ENCODE measurements at regions not wholly inside any gene's neighbourhood (a gene's known extent, or its start where the extent isn't known, plus 50 kb on each side); places are given as distances from the start of the nearest gene placed in this dataset.

DNA sequence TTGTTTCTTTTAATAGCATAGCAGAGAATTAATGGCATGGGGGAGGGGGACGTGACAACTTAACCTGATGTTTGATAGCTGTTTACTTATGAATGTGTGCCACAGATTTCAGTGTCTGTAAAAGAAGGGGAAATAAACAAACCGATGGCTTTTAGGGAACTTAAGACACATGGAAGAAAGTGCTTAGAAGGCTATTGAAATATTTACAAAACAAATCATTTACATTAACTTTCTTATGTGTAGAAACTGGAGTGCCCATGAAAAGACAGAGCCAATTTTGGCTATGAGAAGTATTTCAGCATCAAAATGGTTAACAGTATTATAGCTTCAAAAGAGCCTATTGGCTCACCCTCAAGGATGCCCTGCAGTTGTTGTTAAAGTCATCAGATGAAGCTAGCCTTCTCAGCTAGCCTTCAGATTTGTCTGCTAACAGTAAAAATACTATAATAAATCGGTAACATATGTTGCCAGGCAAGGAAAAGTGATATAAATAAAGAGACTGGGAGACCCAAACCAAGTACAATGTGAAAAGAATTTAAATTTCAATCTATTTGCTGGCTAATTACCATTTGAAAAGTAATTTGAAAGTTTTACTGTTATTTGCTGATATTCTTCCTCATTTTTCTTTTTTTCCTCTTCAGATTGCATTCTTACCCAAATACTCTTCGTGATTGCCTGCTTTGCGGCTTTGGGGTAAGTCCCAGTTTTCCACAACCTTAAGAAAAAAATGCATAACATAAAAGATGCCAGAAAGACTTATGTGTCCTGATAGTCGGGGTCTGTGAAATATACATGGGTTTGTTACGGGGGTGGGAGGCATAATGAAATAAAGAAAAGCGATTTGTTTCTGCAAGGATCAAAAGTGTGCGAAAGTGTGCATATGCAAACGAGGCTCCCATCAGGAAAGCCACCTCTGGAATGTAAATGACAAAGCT lies 256.4 kb downstream of the MEIS1 start:
- DNase-seq (ENCODE audit: low spot score) = no peak

DNA sequence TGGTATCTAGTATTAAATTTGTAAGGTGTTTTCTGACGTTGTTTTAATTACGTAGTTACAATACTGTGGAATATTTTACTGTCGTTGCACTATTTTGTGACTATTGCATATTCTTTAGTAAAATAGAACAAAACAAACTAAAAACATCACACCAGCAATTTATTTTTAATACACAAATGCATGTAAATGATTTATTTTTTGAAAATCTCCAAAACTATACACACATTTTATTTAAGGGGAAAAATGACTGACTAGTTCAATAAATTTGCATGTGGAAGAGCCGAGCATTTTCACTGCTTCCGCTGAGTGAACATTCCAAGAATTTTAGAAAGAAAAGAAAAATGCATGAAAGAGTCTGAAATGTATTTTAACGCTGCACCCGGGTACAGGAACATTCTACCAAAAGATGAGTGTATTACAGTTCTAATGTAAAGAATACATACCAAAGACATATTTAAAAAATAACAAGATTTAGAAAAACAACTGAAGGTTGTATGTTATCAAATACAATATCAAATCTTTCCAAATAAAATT lies 257.7 kb downstream of the MEIS1 start:
- no peak for DNase-seq (ENCODE audit: low spot score)

DNA sequence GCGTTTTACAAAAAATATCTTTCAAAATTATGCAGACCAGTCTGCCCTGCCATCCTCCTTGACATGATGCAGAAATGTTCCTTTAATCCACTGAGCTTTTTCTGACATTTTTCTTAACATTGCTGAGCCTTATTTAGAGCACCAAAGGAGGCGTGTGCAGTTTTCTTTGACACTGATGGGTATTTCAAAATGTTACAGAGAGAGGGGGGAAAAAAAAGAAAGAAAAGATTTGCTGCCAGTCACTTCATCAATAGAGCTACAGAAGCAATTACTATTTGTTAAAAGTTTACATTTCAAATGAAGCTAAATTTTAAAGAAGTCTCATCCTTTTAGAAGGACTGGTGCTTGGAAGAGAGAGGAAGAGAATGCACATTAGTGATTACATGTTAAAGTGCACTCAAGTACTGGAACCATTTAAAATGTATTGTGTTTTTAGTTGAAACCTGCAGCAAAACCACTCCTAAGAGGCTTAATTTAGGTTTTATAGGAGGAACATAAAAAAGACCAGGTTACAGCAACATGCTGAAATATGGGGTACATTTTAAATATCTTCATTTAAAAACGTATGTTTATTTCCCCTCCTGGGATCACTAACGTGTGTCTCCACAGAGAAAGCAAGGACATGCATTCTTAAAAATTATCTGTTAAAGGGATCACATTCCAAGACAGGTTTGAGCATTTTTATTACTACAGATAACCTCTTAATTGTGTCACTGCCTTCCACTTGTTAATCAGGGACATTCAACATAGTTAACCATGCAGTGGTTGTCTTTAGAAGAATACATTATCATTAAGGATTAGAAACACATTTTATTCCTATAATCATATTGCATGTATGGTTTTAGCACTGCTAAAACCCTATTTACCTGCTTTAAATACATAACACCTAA lies 258.4 kb downstream of the MEIS1 start:
- DNase-seq (ENCODE audit: low spot score) = no peak

DNA sequence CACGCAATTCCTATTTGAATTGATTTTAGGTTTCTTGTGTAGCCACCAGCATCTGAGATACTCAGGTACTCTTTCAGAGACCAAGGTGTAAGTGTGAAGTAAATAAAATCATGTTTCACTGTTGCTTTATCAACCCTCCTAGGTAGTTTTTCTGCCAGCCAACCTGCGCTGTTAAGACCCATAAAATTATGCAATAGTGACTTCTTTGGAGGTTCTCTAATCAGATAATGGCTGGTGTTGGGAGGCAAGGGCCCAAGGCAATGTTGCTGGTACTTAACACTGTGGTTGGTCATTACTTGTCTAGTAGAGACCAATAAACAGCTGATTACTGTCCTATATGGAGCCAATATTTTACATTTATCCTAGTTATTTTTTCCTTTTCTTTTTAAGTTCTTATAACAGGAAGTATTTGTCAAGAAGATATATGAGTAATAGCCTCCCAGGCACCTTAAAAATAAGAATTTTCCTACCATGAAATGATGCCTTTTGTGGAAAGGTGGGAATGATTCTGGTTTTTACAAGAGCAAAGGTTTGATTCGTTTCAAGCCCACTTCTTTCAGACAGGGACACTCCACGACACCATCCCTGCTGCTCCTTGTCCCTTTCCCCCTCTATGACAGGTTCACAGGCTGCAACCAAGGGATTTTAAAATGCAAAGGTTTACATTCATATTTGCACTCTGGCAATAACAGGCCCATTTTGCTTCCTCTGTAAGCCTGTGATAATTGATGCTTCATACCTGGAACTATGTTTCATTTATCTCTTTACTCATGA lies 259.3 kb downstream of the MEIS1 start:
- DNase-seq (ENCODE audit: low spot score) = no peak

DNA sequence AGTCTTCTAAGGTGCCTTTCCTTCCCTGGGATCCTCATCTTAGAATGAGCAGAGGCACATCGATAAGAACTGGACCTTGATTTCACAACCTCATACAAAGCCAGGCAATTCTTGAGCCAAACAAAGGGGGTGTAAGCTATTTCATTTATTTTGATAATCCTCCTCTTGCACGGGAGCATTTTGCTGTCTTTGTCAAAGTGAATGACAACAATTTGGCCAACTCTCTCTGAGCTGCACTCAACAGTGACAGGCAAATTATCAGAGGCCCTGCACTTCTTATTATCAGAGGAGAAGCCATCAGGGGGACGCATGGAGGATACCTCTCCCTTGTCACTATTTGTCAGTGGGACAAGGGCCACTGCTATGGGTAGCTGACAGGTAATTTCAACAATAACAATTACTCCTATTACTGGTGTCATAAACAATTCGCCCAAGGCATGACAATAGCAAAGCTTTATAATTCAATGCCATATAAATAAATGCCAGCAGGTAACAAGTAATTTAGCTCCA lies 260.4 kb downstream of the MEIS1 start:
- no peak for DNase-seq (ENCODE audit: low spot score)

DNA sequence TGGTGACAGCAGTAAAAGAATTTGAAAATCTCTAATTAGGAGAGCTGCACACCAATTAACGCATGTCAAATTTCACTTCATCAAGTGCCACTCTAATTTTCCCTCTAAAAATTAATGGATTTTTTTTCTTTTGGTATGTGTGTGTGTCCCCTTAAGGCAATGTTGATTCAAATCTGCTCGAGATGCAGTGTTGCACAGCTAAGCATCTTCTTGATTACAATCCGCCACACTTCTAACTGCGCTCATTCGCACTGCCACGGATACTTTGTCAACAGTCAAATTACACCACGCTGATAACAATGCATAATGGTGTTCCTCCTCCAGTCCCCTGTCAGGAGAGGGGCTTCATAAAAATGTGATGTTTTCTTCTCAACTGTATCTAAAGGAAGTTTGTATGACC lies 261.4 kb downstream of the MEIS1 start:
- no peak for DNase-seq (ENCODE audit: low spot score)

DNA sequence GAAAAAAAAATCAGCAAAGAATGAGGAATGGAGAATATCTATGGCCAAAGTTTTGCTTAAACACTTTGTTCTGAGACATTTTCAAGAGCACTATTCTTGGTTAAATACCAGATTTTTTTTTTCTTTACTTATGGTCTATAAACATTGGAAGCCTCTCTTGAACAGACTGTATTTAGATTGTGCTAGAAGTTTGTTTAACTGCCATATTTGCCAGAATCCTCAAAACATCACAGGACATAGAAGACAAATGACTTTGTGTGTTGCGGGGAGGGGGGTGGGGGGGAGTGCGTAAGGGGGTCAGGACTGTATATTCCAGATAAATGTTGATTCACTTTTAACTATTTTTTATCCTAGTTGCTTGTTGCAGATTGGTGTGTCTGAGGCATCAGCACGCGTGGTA lies 262.0 kb downstream of the MEIS1 start:
- no peak for DNase-seq (ENCODE audit: low spot score)

DNA sequence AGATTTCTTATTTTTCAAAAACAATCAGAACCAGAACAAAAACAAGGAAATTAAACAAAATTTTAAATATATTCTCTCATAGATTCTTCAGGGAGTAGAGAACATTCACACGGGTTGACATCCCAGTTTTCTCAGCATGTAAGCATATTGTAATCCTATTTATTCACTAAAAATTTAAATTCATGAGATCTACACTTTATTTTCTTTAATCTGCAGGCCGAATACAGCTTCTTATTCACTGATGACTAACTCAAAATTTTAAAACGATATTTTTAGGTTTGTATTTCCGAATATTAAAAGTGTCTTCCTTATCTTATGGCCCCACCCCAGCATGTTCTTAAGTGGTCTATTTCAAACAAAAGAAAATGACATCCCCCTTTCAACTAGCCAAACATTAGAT lies 262.4 kb downstream of the MEIS1 start:
- no peak for DNase-seq (ENCODE audit: low spot score)

DNA sequence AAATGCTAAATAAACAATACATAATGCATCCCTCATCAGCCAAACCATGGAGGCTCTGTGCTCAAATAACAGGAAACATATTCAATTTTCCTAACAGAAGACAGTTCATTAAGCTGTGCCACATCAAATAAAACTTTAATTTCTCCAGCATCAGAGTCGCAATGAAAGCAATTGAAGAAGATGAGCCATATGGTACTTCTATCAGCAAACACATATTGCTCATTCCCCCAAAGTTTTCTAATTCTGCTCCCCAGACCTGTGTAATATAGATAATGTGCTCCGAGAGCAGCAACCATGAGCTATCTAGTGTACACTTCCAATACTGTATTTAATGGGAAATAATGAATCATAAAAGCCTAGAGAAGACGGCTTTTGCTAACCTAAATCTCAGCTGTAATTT lies 263.2 kb downstream of the MEIS1 start:
- no peak for DNase-seq (ENCODE audit: low spot score)

DNA sequence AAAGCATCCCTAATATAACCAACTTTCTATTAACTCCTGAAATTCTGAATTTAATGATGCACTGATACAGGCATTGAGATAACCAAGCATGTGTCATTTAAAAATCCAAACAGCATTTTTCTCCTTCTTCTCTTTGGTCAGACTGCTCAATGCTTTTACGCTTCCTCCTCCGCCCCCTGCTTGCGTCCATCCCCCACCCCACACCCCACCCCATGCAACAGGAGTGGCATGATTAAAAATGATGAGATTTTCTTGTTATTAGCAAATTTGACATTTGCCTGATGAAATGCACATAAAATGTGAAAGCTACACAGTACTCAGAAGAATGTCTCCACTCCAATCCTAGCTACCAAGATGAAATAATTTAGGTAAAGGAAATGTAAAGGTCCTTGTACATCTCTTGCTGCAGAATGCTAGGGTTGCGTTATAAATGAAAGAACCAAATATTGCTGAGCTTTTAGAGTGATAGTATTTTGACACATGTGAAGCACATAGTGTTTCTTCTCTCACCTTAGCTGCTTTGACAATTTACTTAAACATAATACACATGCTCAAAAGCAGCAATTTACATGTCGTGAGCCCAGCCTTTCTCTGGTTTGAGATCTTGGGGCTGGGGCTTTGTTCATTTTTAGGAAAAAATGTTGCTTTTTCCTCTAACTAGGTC lies 263.8 kb downstream of the MEIS1 start:
- no peak for DNase-seq (ENCODE audit: low spot score)

DNA sequence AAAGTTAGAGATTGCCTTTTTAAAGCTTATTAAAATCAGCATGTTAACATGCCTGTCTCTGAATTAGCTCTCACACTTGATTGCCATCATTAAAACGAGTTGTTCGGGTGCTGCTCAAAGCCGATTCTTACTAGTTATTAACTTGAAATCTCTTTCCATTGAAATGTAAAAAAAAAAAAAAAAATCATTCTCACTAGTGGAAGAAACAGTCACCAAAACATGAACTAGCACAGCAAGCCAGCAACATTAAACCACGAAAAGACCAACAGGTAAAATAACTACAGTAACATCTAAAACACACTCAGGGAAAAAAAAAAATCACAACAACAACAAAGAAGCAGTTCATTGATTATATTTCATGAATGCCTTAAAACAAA lies 264.5 kb downstream of the MEIS1 start:
- DNase-seq (ENCODE audit: low spot score) = no peak

DNA sequence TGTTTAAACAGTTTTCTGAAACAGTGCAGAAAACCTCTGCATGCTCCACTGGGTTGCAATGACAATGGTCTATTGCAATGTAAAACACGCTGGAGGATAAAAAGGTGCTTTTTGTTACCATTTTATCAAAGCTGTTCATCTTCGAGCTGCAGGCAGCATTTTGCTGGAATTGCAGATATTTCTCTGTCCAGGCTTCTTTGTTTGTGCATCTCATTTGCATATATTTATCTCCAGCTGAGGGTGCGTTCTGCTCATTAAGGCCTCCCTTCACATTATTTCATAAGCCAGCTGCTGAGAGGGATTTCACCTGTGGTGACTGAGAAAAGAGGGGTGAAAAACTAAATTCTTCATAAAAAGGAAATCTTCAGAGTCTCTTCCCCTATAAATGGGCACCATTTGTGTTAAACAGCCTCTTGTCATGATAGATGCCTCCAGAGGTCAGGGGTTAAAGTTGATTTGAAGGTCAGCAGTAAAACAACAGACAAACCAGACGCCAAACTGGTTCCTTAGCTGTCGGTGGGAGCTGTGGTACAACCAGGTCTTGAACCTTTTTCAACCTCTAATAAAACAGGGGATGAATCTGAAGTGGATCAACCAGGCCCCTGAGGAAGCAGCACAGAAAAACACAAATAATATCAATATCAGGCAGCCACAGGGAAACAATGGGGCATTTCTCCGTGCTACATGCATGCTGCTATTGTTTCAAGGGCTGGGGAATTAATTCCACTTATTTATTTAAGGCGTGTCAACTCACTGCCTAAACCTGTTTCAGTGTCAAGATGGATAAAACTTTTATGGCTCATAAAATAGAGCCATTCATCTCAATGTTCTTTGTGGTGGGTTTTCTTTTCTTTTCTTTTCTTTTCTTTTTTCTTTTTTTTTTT lies 265.1 kb downstream of the MEIS1 start:
- DNase-seq (ENCODE audit: low spot score) = no peak

DNA sequence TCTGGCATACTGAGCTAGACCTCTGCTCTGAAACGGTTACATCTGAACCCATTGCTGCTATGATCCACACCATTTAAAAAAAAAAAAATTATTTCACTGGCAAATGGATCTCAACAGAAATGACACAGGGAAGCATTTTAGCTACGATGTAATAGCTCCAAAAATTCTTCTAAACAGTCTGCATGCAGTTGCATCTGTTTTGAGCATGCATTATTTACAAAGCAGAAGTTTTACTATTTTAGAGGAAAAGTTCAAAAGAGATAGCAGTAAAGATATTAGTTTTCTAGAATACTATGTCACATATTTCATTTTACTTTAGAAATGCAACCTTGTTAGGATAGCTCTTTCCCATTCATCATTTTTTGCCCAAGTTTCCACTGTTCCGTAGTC lies 265.7 kb downstream of the MEIS1 start:
- no peak for DNase-seq (ENCODE audit: low spot score)

DNA sequence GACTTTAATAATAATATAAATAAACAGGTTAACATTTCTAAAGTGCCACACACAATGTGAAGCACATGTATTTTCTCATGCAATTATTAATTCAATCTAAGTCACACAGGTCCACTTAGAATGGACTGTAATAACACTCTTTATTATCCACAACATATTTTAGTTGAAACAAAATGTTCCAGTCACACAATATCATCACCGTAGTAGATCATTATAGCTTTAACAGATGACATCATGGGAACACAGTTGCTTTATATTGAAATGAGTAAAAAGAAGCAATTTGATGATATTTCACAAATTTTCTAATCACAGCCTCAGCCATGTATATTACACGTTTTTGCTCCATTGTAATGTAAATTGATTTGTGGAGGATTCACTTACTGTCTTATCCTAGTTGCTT lies 266.3 kb downstream of the MEIS1 start:
- no peak for DNase-seq (ENCODE audit: low spot score)

DNA sequence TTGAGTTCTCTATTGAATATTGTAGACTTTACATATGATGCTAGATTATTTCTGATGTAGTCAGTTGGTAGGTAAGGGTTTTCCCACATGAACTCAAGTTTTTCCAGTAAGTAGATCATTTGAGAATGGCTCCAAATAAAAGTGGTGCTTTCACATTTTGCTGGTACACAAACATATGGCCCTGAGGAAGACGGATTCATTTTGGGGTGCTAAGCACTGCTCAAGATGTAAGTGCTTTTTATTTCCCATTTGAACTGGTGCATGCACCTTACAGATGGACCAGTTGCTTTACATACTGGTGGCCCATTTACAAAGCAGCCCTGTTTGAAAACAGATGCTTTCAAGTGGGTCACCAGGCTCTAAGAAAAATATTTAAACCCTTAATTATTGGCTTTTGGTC lies 266.7 kb downstream of the MEIS1 start:
- DNase-seq (ENCODE audit: low spot score) = no peak

DNA sequence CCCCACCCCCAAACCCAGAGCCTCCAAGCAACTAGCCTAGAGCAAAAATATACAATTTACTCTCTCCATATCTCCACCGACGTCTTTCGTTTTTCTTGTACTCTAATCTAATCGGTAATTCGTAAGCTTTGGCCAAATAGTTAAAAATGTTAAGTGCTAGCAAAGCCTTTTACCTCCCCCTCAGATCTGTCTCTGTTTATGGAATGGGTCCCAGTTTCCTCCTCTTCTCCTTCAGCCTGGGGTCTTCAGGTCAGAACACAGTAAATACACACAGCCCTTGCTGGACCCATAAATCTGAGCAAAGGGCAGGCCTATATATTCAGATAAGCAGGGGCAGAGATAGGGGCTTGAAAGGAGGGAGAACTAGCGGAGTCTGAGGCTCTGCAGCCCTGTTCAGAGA lies 267.4 kb downstream of the MEIS1 start:
- no peak for DNase-seq (ENCODE audit: low spot score)

DNA sequence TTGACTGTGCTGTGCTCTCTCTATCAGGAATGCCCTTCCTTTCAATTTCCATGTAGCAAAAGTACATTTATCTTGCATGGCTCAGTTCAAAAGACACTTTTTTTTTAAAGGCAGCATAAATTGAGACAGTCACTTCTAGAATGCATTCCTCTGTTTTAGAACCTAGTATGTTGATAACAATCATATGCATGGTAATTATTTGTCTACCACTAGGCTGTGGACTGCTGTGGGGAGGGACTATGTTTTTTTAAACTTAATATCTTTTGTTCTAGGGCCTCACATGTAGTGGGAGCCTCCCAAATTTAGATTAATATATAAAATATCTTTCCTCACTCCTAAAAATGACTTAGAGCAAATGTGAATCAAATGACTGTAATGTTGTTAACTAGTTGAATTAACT lies 269.9 kb downstream of the MEIS1 start:
- DNase-seq (ENCODE audit: low spot score) = no peak

DNA sequence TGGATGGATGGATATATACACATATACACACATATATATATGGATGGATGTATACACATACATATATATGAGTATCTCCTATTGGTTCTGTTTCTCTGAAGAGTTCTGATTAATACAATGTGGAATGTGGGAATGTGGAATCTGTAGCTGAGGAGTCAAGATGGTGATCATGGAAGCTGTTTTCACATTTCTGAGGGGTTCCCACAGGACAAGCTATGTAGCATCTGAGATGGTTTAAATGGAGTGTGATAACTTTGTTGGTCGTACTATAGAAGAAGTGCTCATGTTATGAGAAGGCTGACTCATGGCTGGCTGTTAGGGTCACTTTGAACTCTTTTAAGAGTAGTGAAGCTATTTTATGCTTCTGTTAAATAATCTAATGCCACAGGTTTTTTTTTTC lies 279.7 kb downstream of the MEIS1 start:
- no peak for DNase-seq (ENCODE audit: low spot score)

DNA sequence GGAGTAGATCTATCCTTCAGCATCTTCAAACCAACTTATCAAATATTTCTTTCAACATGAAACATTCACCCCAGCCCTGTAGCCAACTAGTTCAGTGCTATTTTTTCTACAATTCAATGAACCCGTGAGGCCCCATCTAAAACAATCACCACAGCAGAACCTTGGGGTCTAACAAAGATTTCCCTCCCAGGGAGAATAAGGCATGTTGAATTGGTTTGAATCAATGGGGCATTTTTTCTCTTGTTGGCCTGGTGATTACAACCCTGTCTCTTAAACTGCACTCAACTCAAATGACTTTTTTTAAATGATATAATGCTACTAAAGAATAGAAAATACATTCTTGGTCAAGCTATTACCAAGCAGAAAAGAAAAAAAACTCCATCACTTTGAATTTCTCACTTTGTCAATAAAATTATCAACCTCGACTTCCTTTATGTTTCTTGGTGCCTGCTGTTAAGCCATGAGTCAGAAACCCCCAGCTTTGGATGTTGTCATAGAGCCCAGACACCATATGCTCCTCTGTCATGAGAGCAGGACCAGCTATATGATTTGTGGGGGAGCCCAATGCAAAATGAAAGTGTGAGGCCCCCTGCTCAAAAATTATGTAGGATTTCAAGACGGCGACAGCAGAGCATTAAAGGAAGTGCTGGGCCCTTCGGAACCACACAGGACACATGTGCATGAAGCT lies 282.4 kb downstream of the MEIS1 start:
- no peak for DNase-seq (ENCODE audit: low spot score)

DNA sequence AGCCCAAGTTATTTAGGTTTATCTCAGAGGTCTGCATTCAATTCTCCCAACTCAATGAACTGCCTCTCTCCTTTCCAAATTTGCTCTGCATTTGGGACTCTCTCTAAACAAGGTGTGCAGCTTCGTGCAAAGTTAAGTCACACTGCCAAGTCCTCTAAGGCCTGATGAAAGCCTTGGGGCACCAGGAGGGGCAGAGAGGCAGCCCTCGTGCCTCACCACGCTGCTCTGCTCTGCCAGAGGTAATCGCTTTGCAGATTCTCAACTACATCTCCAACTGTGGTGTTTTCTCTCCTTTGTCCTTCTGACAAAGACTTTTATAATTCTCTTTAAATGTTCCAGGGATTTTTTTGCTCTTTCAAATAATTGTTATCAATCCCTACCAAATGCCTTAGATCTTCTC lies 283.0 kb downstream of the MEIS1 start:
- DNase-seq (ENCODE audit: low spot score) = no peak

All from AG08396 (cell line).